ENCODE measurements at regions not wholly inside any gene's neighbourhood (a gene's known extent, or its start where the extent isn't known, plus 50 kb on each side); places are given as distances from the start of the nearest gene placed in this dataset.

GRCh38 chr1:221201773-221202172 is 322.5 kb downstream of the HLX start:
- DNase-seq (ENCODE audit: low spot score): no peak

- peak; percentile 84 for DNase-seq (ENCODE audit: low spot score)
Observed at GRCh38 chr1:221203224-221204054, 324.2 kb downstream of the HLX start.

- no peak for DNase-seq (ENCODE audit: low spot score)
Observed at GRCh38 chr1:221204055-221204833, 325.0 kb downstream of the HLX start.

- no peak for DNase-seq (ENCODE audit: low spot score)
Observed at GRCh38 chr1:221206076-221206475, 326.8 kb downstream of the HLX start.

- DNase-seq (ENCODE audit: low spot score): no peak
Observed at GRCh38 chr1:221212926-221213325, 333.7 kb downstream of the HLX start.

GRCh38 chr1:221217029-221217428 is 337.8 kb downstream of the HLX start:
- peak; percentile 19 for DNase-seq (ENCODE audit: low spot score)

GRCh38 chr1:221223281-221223680 is 344.0 kb downstream of the HLX start:
- no peak for DNase-seq (ENCODE audit: low spot score)

- DNase-seq (ENCODE audit: low spot score): no peak
Observed at GRCh38 chr1:221227460-221227859, 348.2 kb downstream of the HLX start.

GRCh38 chr1:221227872-221228337 is 348.7 kb downstream of the HLX start:
- no peak for DNase-seq (ENCODE audit: low spot score)

- DNase-seq (ENCODE audit: low spot score): no peak
Observed at GRCh38 chr1:221228594-221228993, 349.4 kb downstream of the HLX start.

- no peak for DNase-seq (ENCODE audit: low spot score)
Observed at GRCh38 chr1:221230605-221231004, 351.4 kb downstream of the HLX start.

GRCh38 chr1:221234791-221235190 is 355.5 kb downstream of the HLX start:
- DNase-seq (ENCODE audit: low spot score): no peak

- no peak for DNase-seq (ENCODE audit: low spot score)
Observed at GRCh38 chr1:221237587-221237986, 358.3 kb downstream of the HLX start.

- no peak for DNase-seq (ENCODE audit: low spot score)
Observed at GRCh38 chr1:221239181-221239580, 359.9 kb downstream of the HLX start.

GRCh38 chr1:221239792-221240191 is 360.5 kb downstream of the HLX start:
- DNase-seq (ENCODE audit: low spot score): no peak

GRCh38 chr1:221240690-221241089 is 361.4 kb downstream of the HLX start:
- no peak for DNase-seq (ENCODE audit: low spot score)

- DNase-seq (ENCODE audit: low spot score): no peak
Observed at GRCh38 chr1:221241157-221241556, 361.9 kb downstream of the HLX start.

GRCh38 chr1:221241592-221241991 is 362.3 kb downstream of the HLX start:
- DNase-seq (ENCODE audit: low spot score): no peak

GRCh38 chr1:221246067-221246466 is 366.8 kb downstream of the HLX start:
- no peak for DNase-seq (ENCODE audit: low spot score)

- DNase-seq (ENCODE audit: low spot score): no peak
Observed at GRCh38 chr1:221246628-221247415, 367.6 kb downstream of the HLX start.

GRCh38 chr1:221251580-221251979 is 372.3 kb downstream of the HLX start:
- no peak for DNase-seq (ENCODE audit: low spot score)

- no peak for DNase-seq (ENCODE audit: low spot score)
Observed at GRCh38 chr1:221254813-221255212, 375.6 kb downstream of the HLX start.
